Esophagus muscularis mucosa (tissue), 4 donors: ENCODE measurements at regions not wholly inside any gene's neighbourhood (a gene's known extent, or its start where the extent isn't known, plus 50 kb on each side); places are given as distances from the start of the nearest gene placed in this dataset.

Experiments
- DNase-seq: peaks from one replicate; pipeline ENCODE4 v3.0.0-alpha.2; 2017; ENCODE audit errors: extremely low spot score
- H3K27ac ChIP-seq, 4 donors: fragments of 200-600 bp; sonication (generic); replicated peaks in 1 of 4; 1 replicate in 3 of 4; 2 replicates in 1 of 4; pipeline ENCODE4 v1.5.1; 2016 to 2019; ENCODE audit warnings: mild to moderate bottlenecking in 1 of 4
- H3K27me3 ChIP-seq, 4 donors: fragments of 200-600 bp; sonication (generic); one replicate each; pipeline versions ENCODE4 v1.5.1 to v1.6.0; 2016 to 2019
- H3K36me3 ChIP-seq, 4 donors: fragments of 200-600 bp; sonication (generic); one replicate each; pipeline ENCODE4 v1.5.1; 2016 to 2019
- H3K4me1 ChIP-seq, 4 donors: fragments of 200-600 bp; sonication (generic); one replicate each; pipeline ENCODE4 v1.5.1; 2016 to 2019
- H3K4me3 ChIP-seq, 4 donors: fragments of 200-600 bp; sonication (generic); 1 replicate in 2 of 4; 2 replicates in 2 of 4; pipeline ENCODE4 v1.5.1; 2016 to 2019; ENCODE audit warnings: mild to moderate bottlenecking in 4 of 4, moderate library complexity in 1 of 4
- H3K9me3 ChIP-seq, 4 donors: fragments of 200-600 bp; sonication (generic); 1 replicate in 3 of 4; 2 replicates in 1 of 4; pipeline ENCODE4 v1.5.1; 2016 to 2019
- CTCF ChIP-seq, 3 experiments: fragments of 200-600 bp in 2 of 3; fragments of 450-650 bp in 1 of 3; sonication (generic) in 2 of 3; IDR thresholded peaks; one replicate each; pipeline ENCODE4 v1.5.1; 2017 to 2019; ENCODE audit warnings: antibody characterized with exemption in 3 of 3, mild to moderate bottlenecking in 2 of 3, moderate library complexity in 1 of 3
- EP300 ChIP-seq: sonication (generic); formaldehyde crosslinking; IDR thresholded peaks from one replicate; pipeline ENCODE4 v1.6.1; 2017; ENCODE audit warnings: antibody characterized with exemption
- POLR2A ChIP-seq: fragments of 450-650 bp; IDR thresholded peaks from one replicate; pipeline ENCODE4 v1.6.1; 2017; ENCODE audit warnings: antibody characterized with exemption, moderate library complexity, mild to moderate bottlenecking, low read depth
- POLR2AphosphoS5 ChIP-seq, 2 donors: sonication (generic); formaldehyde crosslinking; IDR thresholded peaks; one replicate each; pipeline ENCODE4 v1.6.1; 2017; ENCODE audit warnings: antibody characterized with exemption in 2 of 2
- WGBS: methylation state at CpG from one replicate; pipeline ENCODE4 v1.1.5; 2018; 5-methylcytosine and 5-hydroxymethylcytosine counted together
- intact Hi-C: fragments of 100-400 bp; cut with DNase I; formaldehyde crosslinking; loops from one replicate; pipeline ENCODE4 v1.15.1; 2023

GRCh38 chr14:106826833-106827369, 1300.5 kb downstream of the TMEM121 start:
- no peak overlapping the region for H3K4me3 ChIP-seq
- no peak overlapping the region for H3K27ac ChIP-seq
- 51% methylated on average over 4 of the region's 4 CpGs for WGBS
- DNase-seq = peak; percentile 19
- no peaks in the 10 kb centered on the region for H3K4me1 ChIP-seq
- TF ChIP-seq POLR2AphosphoS5 (IDR thresholded peaks at IDR 0.05) = no peak
- no peak for TF ChIP-seq EP300
- TF ChIP-seq POLR2A = no peak
- no peak for TF ChIP-seq CTCF (IDR thresholded peaks at IDR 0.05)
- no peaks in the 10 kb centered on the region for H3K9me3 ChIP-seq
- no peaks in the 10 kb centered on the region for H3K36me3 ChIP-seq
- peaks cover 0 to 6% (median 0%) of the 10 kb centered on the region in 4 donors for H3K27me3 ChIP-seq
- intact Hi-C loops = no loop called here

DNA sequence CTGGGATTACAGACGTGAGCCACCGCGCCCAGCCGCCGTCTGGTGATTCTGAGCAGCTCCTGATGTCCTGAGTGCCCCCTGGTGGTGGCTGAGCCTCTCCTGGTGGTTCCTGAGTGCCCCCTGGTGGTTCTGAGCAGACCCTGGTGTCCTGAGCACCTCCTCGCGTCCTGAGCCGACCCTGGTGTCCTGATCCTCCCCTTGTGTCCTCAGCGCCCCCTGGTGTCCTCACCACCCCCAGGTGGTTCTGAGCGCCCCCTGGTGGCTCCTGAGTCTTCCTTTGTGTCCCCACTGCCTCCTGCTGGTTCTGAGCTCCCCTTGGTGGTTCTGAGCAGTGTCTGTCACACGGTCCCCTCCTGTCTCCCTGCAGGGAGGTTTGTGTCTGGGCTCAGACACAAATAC, 1304.9 kb downstream of the TMEM121 start:
- Histone ChIP-seq H3K27me3 (no peaks in the 10 kb centered on the region), H3K9me3 (no peaks in the 10 kb centered on the region), H3K4me1 (no peaks in the 10 kb centered on the region), H3K36me3 (no peaks in the 10 kb centered on the region), H3K27ac (no peak overlapping the region), H3K4me3 (no peak overlapping the region)
- no peak for TF ChIP-seq POLR2A
- no peak for TF ChIP-seq POLR2AphosphoS5 (IDR thresholded peaks at IDR 0.05)
- TF ChIP-seq EP300 = no peak
- TF ChIP-seq CTCF (IDR thresholded peaks at IDR 0.05) = no peak
- peak; percentile 10 for DNase-seq
- WGBS = 78% methylated on average over 7 of the region's 11 CpGs
- intact Hi-C loops = no loop called here

- Histone ChIP-seq H3K4me1 (no peaks in the 10 kb centered on the region), H3K9me3 (no peaks in the 10 kb centered on the region), H3K36me3 (no peaks in the 10 kb centered on the region), H3K27ac (no peak overlapping the region), H3K4me3 (no peak overlapping the region), H3K27me3 (peaks cover 0 to 27% (median 0%) of the 10 kb centered on the region in 4 donors)
- TF ChIP-seq EP300 (no peak), CTCF (IDR thresholded peaks at IDR 0.05) (no peak), POLR2A (no peak), POLR2AphosphoS5 (IDR thresholded peaks at IDR 0.05) (no peak)
- intact Hi-C loops = no loop called here
- DNase-seq = no peak
- WGBS = 75% methylated on average over 4 of the region's 4 CpGs
These were observed 1311.5 kb downstream of the TMEM121 start for GRCh38 chr14:106837870-106838269.

DNA sequence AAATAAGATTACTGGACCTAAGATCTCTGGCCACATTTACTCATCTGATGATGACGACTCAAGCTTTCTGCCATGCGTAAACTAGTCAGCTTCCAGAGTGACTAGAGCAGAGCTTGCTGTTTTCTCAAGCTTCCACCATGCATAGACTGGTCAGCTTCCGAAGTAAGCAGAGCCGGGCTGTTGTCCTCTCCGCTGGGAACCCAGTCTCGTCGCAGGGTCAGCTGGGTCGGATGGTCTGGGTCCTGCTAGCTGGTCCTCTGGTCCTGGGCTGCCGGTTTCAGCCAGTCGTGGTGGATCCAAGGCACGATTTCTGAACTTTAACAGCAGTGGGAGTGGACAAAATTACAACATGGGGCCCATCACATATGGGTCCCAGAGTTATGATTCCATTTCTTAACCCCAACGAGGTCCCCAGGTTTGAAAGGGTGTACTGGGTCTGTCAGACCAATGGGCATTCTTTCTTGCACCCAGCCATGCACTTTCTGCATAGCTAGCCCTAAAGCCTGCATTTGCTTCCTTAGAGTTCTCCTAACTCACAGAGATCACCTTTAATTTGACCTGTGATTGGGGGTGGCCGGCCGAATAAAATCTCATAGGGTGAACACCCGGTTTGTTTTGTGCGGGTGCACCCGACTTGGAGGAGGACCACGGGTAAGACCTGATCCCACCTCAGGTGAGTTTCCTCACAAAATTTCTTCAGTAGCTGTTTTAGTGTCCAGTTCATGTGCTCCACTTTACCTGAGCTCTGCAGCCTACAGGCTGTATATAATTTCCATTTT, 1312.8 kb downstream of the TMEM121 start:
- no peak for DNase-seq
- no peaks in the 10 kb centered on the region for H3K36me3 ChIP-seq
- no peaks in the 10 kb centered on the region for H3K9me3 ChIP-seq
- H3K4me3 ChIP-seq = no peak overlapping the region
- no peak overlapping the region for H3K27ac ChIP-seq
- TF ChIP-seq CTCF (IDR thresholded peaks at IDR 0.05) (no peak), POLR2A (no peak), EP300 (no peak), POLR2AphosphoS5 (IDR thresholded peaks at IDR 0.05) (no peak)
- H3K4me1 ChIP-seq = no peaks in the 10 kb centered on the region
- WGBS = 86% methylated on average over 16 of the region's 18 CpGs
- H3K27me3 ChIP-seq = peaks cover 0 to 40% (median 0%) of the 10 kb centered on the region in 4 donors
- intact Hi-C loops = no loop called here
